ENCODE measurements at regions not wholly inside any gene's neighbourhood (a gene's known extent, or its start where the extent isn't known, plus 50 kb on each side); places are given as distances from the start of the nearest gene placed in this dataset.

- DNase-seq: no peak
- WGBS, 4 donors: 69 to 88% (median 83%) methylated on average over 1 of the region's 1 CpG
- intact Hi-C loops (cut with DNase I): no loop called here
- no peak for TF ChIP-seq POLR2A (IDR thresholded peaks at IDR 0.05)
- TF ChIP-seq, protein P1, sequence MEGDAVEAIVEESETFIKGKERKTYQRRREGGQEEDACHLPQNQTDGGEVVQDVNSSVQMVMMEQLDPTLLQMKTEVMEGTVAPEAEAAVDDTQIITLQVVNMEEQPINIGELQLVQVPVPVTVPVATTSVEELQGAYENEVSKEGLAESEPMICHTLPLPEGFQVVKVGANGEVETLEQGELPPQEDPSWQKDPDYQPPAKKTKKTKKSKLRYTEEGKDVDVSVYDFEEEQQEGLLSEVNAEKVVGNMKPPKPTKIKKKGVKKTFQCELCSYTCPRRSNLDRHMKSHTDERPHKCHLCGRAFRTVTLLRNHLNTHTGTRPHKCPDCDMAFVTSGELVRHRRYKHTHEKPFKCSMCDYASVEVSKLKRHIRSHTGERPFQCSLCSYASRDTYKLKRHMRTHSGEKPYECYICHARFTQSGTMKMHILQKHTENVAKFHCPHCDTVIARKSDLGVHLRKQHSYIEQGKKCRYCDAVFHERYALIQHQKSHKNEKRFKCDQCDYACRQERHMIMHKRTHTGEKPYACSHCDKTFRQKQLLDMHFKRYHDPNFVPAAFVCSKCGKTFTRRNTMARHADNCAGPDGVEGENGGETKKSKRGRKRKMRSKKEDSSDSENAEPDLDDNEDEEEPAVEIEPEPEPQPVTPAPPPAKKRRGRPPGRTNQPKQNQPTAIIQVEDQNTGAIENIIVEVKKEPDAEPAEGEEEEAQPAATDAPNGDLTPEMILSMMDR (IDR thresholded peaks at IDR 0.05): no peak
- no peaks in the 10 kb centered on the region for H3K36me3 ChIP-seq (replicated peaks in 1 of 2)
- no peak overlapping the region for H3K27ac ChIP-seq
- no peak overlapping the region for H3K4me3 ChIP-seq
- no peaks in the 10 kb centered on the region for H3K27me3 ChIP-seq
- no peaks in the 10 kb centered on the region for H3K4me1 ChIP-seq (replicated peaks in 1 of 2)
- no peaks in the 10 kb centered on the region for H3K9me3 ChIP-seq (replicated peaks in 1 of 3)
Observed at GRCh38 chr7:106965108-106965507, 79.4 kb upstream of the PRKAR2B start.

DNA sequence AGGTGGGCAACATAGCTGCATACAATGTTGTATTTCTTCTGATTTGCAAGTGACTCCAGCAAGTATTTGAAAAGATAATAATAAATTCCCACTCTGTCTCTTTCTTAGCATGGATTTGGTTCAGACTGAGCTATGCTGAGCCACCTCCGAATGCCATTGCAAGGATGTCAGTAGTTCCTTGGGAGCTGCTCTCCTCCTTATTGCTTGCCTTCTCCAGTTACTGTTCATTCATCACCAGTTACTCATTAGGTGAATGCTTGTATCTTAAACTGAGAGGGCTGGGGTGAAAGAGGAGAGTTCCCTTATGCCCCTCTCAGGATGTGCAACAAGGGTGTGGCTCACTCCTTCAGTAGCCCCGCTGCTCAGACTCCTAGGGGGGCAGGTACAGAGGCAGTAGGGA lies 78.4 kb upstream of the PRKAR2B start:
- H3K27ac ChIP-seq: no peak overlapping the region
- H3K36me3 ChIP-seq (replicated peaks in 1 of 2): no peaks in the 10 kb centered on the region
- no peak overlapping the region for H3K4me3 ChIP-seq
- intact Hi-C loops (cut with DNase I): no loop called here
- no peaks in the 10 kb centered on the region for H3K27me3 ChIP-seq
- no peaks in the 10 kb centered on the region for H3K4me1 ChIP-seq (replicated peaks in 1 of 2)
- no peak for DNase-seq
- 79 to 100% (median 92%) methylated on average over 2 of the region's 2 CpGs for WGBS, 4 donors
- no peaks in the 10 kb centered on the region for H3K9me3 ChIP-seq (replicated peaks in 1 of 3)
- TF ChIP-seq, protein P1 (IDR thresholded peaks at IDR 0.05): no peak
- no peak for TF ChIP-seq POLR2A (IDR thresholded peaks at IDR 0.05)

GRCh38 chr7:106968160-106968559 lies 76.3 kb upstream of the PRKAR2B start:
- TF ChIP-seq, protein P1 (IDR thresholded peaks at IDR 0.05): no peak
- TF ChIP-seq POLR2A (IDR thresholded peaks at IDR 0.05): no peak
- Histone ChIP-seq H3K4me1 (replicated peaks in 1 of 2) (no peaks in the 10 kb centered on the region), H3K4me3 (no peak overlapping the region), H3K27me3 (no peaks in the 10 kb centered on the region), H3K9me3 (replicated peaks in 1 of 3) (no peaks in the 10 kb centered on the region), H3K36me3 (replicated peaks in 1 of 2) (no peaks in the 10 kb centered on the region), H3K27ac (no peak overlapping the region)
- WGBS, 4 donors: 72 to 88% (median 84%) methylated on average over 5 of the region's 5 CpGs
- no peak for DNase-seq
- intact Hi-C loops (cut with DNase I): no loop called here

DNA sequence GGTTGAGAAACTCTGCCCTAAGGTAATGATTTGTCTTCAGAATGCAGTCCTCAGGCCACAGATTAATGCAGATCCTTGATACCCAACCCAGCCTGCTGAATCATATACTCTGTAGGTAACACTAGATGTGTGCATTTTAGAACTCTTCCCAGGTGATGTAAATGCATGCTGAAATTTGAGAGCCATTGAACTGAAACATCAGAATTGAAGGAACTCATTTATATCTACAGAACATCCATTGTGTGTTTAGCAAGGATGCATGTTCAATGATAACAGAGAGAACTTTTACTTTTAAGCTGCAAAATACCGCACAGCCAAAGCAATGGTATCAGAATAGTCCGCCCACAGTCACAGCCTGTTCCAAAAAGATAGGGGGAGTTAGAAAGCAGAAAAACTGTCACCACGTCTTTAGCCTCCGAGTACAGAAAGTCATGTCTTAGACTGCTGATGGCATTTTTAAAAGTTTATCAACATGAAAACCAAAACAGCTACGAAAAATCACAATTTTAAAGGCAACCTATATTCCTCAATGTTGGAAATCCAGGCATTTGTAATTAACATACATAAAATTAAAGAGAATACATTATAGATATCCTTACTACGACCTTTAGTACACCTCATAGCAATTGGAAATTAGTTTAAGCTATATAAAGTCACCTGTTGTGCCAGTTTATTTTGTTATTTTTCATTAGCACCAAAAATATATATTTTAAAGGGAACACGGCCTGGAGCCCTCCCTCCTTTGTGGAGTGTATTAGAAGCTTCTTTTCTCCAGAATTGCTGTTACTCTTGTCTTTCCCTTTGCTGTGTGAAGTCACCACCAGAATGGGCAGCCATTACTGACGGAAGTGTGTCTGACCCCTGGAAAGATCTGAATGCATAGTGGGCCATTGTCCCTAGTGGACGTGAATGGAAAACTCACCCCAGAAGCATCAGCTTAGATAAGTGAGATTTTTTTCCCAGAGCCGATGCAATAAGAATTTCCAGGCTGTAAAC lies 65.8 kb upstream of the PRKAR2B start:
- no peaks in the 10 kb centered on the region for H3K36me3 ChIP-seq (replicated peaks in 1 of 2)
- TF ChIP-seq, protein P1 (IDR thresholded peaks at IDR 0.05): peak in 4 of 6 experiments; percentile 6 to 30 (median 12)
- no peak for TF ChIP-seq POLR2A (IDR thresholded peaks at IDR 0.05)
- no peak for DNase-seq
- H3K27me3 ChIP-seq: no peaks in the 10 kb centered on the region
- no peaks in the 10 kb centered on the region for H3K9me3 ChIP-seq (replicated peaks in 1 of 3)
- H3K27ac ChIP-seq: peak overlapping the region in 4 of 5 donors; percentile 32 to 46 (median 44)
- H3K4me3 ChIP-seq: no peak overlapping the region
- peaks cover 0 to 4% of the 10 kb centered on the region in 2 donors for H3K4me1 ChIP-seq (replicated peaks in 1 of 2)
- 79 to 84% (median 81%) methylated on average over 10 of the region's 10 CpGs for WGBS, 4 donors
- intact Hi-C loops (cut with DNase I): no loop called here

Measured in adrenal gland (tissue), 9 donors.